Body of pancreas (tissue), 1 donor: ENCODE measurements at regions not wholly inside any gene's neighbourhood (a gene's known extent, or its start where the extent isn't known, plus 50 kb on each side); places are given as distances from the start of the nearest gene placed in this dataset. TPM values are rescaled to one million over a fixed set of nuclear protein-coding genes. Genes with fewer than 3 reads are reported as not detected.

Experiments
- small RNA-seq: library from RNA; depleted of rRNA; stranded (forward); fragments of <200 nt; gene quantifications from one replicate; pipeline ENCODE3, GENCODE V24; 2016

Small RNAs in the stretch of these regions (small RNA-seq; reads per million reads assigned to genes)
- gene PSMC1P5 = not detected
- not detected for gene RF00322
- gene RN7SL255P = not detected
- gene RNA5SP189 = not detected
- not detected for gene RNU1-140P
- not detected for gene RNU6-334P
